GM19468 (cell line): ENCODE measurements at regions not wholly inside any gene's neighbourhood (a gene's known extent, or its start where the extent isn't known, plus 50 kb on each side); places are given as distances from the start of the nearest gene placed in this dataset.

Experiments
- ATAC-seq: cut with Tn5 transposase; IDR thresholded peaks from one replicate; pipeline ENCODE4 v1.9.1; 2021; ENCODE audit warnings: mild to moderate bottlenecking, moderate library complexity, moderate number of reproducible peaks; ENCODE audit not compliant: unreplicated experiment; ENCODE audit errors: extremely low read depth

GRCh38 chr13:61486496-61486895 is 70.8 kb upstream of the PCDH20 start:
- ATAC-seq = no peak

GRCh38 chr13:61485128-61485765 is 69.6 kb upstream of the PCDH20 start:
- no peak for ATAC-seq

- no peak for ATAC-seq
These were observed 62.0 kb upstream of the PCDH20 start for GRCh38 chr13:61477619-61478018.

GRCh38 chr13:61470786-61471185 is 55.1 kb upstream of the PCDH20 start:
- no peak for ATAC-seq

GRCh38 chr13:61466280-61466679 is 50.6 kb upstream of the PCDH20 start:
- no peak for ATAC-seq
